Ovary (tissue), 3 donors: ENCODE measurements at regions not wholly inside any gene's neighbourhood (a gene's known extent, or its start where the extent isn't known, plus 50 kb on each side); places are given as distances from the start of the nearest gene placed in this dataset.

Experiments used
- EP300 ChIP-seq: sonication (generic); formaldehyde crosslinking; IDR thresholded peaks from one replicate; pipeline ENCODE4 v1.6.1; 2017; ENCODE audit warnings: antibody characterized with exemption
- POLR2A ChIP-seq: fragments of 450-650 bp; IDR thresholded peaks from one replicate; pipeline ENCODE4 v1.6.1; 2017; ENCODE audit warnings: antibody characterized with exemption, mild to moderate bottlenecking, moderate library complexity
- TF ChIP-seq, protein P1 (sequence below), 3 donors: fragments of 450-650 bp in 2 of 3; fragments of 200-600 bp in 1 of 3; IDR thresholded peaks; one replicate each; pipeline versions ENCODE4 v1.5.1 to v1.8.0; 2016 to 2022; ENCODE audit warnings: antibody characterized with exemption in 3 of 3, mild to moderate bottlenecking in 1 of 3
- donor health status: DM: no; HTN: no; CAD: no.

DNA sequence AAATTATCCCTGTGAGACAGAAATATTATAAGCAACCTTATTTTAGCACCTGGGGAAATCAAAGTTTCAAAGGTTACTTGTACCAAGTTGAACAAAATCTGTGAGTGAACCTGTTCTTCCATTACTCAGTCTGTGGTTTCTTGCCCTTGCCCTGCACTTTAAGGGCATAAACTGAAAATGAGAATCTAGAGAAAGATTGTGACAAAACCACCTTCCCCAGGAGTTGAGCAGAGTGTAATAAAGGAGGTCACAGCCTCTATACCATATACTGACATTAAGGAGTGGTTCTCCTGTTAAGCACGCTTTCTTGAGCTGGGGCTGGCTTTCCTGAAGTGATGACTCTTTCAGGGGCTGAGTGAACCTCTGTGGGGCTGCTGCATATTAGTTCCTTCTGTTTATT lies 143.4 kb downstream of the PDCD6IP start:
- TF ChIP-seq, protein P1, sequence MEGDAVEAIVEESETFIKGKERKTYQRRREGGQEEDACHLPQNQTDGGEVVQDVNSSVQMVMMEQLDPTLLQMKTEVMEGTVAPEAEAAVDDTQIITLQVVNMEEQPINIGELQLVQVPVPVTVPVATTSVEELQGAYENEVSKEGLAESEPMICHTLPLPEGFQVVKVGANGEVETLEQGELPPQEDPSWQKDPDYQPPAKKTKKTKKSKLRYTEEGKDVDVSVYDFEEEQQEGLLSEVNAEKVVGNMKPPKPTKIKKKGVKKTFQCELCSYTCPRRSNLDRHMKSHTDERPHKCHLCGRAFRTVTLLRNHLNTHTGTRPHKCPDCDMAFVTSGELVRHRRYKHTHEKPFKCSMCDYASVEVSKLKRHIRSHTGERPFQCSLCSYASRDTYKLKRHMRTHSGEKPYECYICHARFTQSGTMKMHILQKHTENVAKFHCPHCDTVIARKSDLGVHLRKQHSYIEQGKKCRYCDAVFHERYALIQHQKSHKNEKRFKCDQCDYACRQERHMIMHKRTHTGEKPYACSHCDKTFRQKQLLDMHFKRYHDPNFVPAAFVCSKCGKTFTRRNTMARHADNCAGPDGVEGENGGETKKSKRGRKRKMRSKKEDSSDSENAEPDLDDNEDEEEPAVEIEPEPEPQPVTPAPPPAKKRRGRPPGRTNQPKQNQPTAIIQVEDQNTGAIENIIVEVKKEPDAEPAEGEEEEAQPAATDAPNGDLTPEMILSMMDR (IDR thresholded peaks at IDR 0.05) = no peak
- TF ChIP-seq POLR2A (no peak), EP300 (no peak)
